ENCODE measurements at regions not wholly inside any gene's neighbourhood (a gene's known extent, or its start where the extent isn't known, plus 50 kb on each side); places are given as distances from the start of the nearest gene placed in this dataset.
"Not testable (repeated sequence)": the region's sequence is repeated elsewhere in the genome, so short reads cannot be mapped to it uniquely, and the experiment has no call there.

- no peak for DNase-seq (ENCODE audit: low spot score)
Measured at GRCh38 chr3:95272781-95273180, 1209.9 kb downstream of the NSUN3 start.

- DNase-seq (ENCODE audit: low spot score) = no peak
Measured at GRCh38 chr3:95277613-95278012, 1214.8 kb downstream of the NSUN3 start.

- no peak for DNase-seq (ENCODE audit: low spot score)
Measured at GRCh38 chr3:95280711-95281352, 1218.0 kb downstream of the NSUN3 start.

GRCh38 chr3:95289295-95289694 lies 1226.4 kb downstream of the NSUN3 start:
- no peak for DNase-seq (ENCODE audit: low spot score)

- no peak for DNase-seq (ENCODE audit: low spot score)
Measured at GRCh38 chr3:95297581-95297980, 1234.7 kb downstream of the NSUN3 start.

GRCh38 chr3:95302044-95302443 lies 1239.2 kb downstream of the NSUN3 start:
- no peak for DNase-seq (ENCODE audit: low spot score)

GRCh38 chr3:95310560-95310959 lies 1247.7 kb downstream of the NSUN3 start:
- DNase-seq (ENCODE audit: low spot score) = no peak

GRCh38 chr3:95311272-95311671 lies 1248.4 kb downstream of the NSUN3 start:
- DNase-seq (ENCODE audit: low spot score) = no peak

GRCh38 chr3:95312650-95313049 lies 1249.8 kb downstream of the NSUN3 start:
- no peak for DNase-seq (ENCODE audit: low spot score)

- no peak for DNase-seq (ENCODE audit: low spot score)
Measured at GRCh38 chr3:95319921-95320494, 1257.1 kb downstream of the NSUN3 start.

- no peak for DNase-seq (ENCODE audit: low spot score)
Measured at GRCh38 chr3:95327478-95327877, 1264.6 kb downstream of the NSUN3 start.

GRCh38 chr3:95333826-95334225 lies 1271.0 kb downstream of the NSUN3 start:
- DNase-seq (ENCODE audit: low spot score) = no peak

GRCh38 chr3:95334461-95334860 lies 1271.6 kb downstream of the NSUN3 start:
- DNase-seq (ENCODE audit: low spot score) = no peak

GRCh38 chr3:95335517-95335916 lies 1272.7 kb downstream of the NSUN3 start:
- DNase-seq (ENCODE audit: low spot score) = no peak

GRCh38 chr3:95338446-95338845 lies 1275.6 kb downstream of the NSUN3 start:
- no peak for DNase-seq (ENCODE audit: low spot score)

- DNase-seq (ENCODE audit: low spot score) = no peak
Measured at GRCh38 chr3:95341314-95341713, 1278.5 kb downstream of the NSUN3 start.

GRCh38 chr3:95343228-95343627 lies 1280.4 kb downstream of the NSUN3 start:
- DNase-seq (ENCODE audit: low spot score) = no peak

GRCh38 chr3:95343767-95344166 lies 1280.9 kb downstream of the NSUN3 start:
- no peak for DNase-seq (ENCODE audit: low spot score)

- not testable (repeated sequence) for DNase-seq (ENCODE audit: low spot score)
Measured at GRCh38 chr3:95347936-95348335, 1285.1 kb downstream of the NSUN3 start.

- DNase-seq (ENCODE audit: low spot score) = no peak
Measured at GRCh38 chr3:95348879-95349278, 1286.0 kb downstream of the NSUN3 start.

- DNase-seq (ENCODE audit: low spot score) = no peak
Measured at GRCh38 chr3:95350049-95350448, 1287.2 kb downstream of the NSUN3 start.

- DNase-seq (ENCODE audit: low spot score) = no peak
Measured at GRCh38 chr3:95351158-95351557, 1288.3 kb downstream of the NSUN3 start.

GRCh38 chr3:95352471-95352870 lies 1289.6 kb downstream of the NSUN3 start:
- no peak for DNase-seq (ENCODE audit: low spot score)

GRCh38 chr3:95354489-95354888 lies 1291.6 kb downstream of the NSUN3 start:
- no peak for DNase-seq (ENCODE audit: low spot score)
